Fibroblast of skin of right biceps (primary cell): ENCODE measurements at regions not wholly inside any gene's neighbourhood (a gene's known extent, or its start where the extent isn't known, plus 50 kb on each side); places are given as distances from the start of the nearest gene placed in this dataset.
"Not testable (repeated sequence)": the region's sequence is repeated elsewhere in the genome, so short reads cannot be mapped to it uniquely, and the experiment has no call there.

Experiments used
- DNase-seq: peaks from one replicate; pipeline ENCODE4 v3.0.0-alpha.2; 2013

- DNase-seq, result no peak
Observed at GRCh38 chr13:81591528-81592220, 1250.7 kb upstream of the SPRY2 start.

- DNase-seq, result no peak
Observed at GRCh38 chr13:81582381-81582780, 1241.5 kb upstream of the SPRY2 start.

- DNase-seq, result no peak
Observed at GRCh38 chr13:81577601-81578195, 1236.8 kb upstream of the SPRY2 start.

GRCh38 chr13:81568824-81569223 is 1227.9 kb upstream of the SPRY2 start:
- DNase-seq, result no peak

GRCh38 chr13:81565849-81566248 is 1224.9 kb upstream of the SPRY2 start:
- DNase-seq, result no peak

GRCh38 chr13:81563091-81563490 is 1222.2 kb upstream of the SPRY2 start:
- DNase-seq, result no peak

- DNase-seq, result no peak
Observed at GRCh38 chr13:81562598-81562997, 1221.7 kb upstream of the SPRY2 start.

- DNase-seq, result no peak
Observed at GRCh38 chr13:81551036-81551435, 1210.1 kb upstream of the SPRY2 start.

GRCh38 chr13:81546294-81546693 is 1205.4 kb upstream of the SPRY2 start:
- DNase-seq, result not testable (repeated sequence)

GRCh38 chr13:81540777-81541176 is 1199.9 kb upstream of the SPRY2 start:
- no peak for DNase-seq

GRCh38 chr13:81539643-81540150 is 1198.8 kb upstream of the SPRY2 start:
- no peak for DNase-seq

GRCh38 chr13:81498969-81499368 is 1158.0 kb upstream of the SPRY2 start:
- DNase-seq, result no peak

GRCh38 chr13:81493144-81493543 is 1152.2 kb upstream of the SPRY2 start:
- no peak for DNase-seq

- DNase-seq, result no peak
Observed at GRCh38 chr13:81492449-81492848, 1151.5 kb upstream of the SPRY2 start.

GRCh38 chr13:81488021-81488420 is 1147.1 kb upstream of the SPRY2 start:
- no peak for DNase-seq

GRCh38 chr13:81487151-81487550 is 1146.2 kb upstream of the SPRY2 start:
- DNase-seq, result no peak

- DNase-seq, result no peak
Observed at GRCh38 chr13:81480634-81481033, 1139.7 kb upstream of the SPRY2 start.

GRCh38 chr13:81473366-81473899 is 1132.5 kb upstream of the SPRY2 start:
- no peak for DNase-seq

- DNase-seq, result no peak
Observed at GRCh38 chr13:81458170-81458569, 1117.2 kb upstream of the SPRY2 start.

- DNase-seq, result no peak
Observed at GRCh38 chr13:81446441-81446840, 1105.5 kb upstream of the SPRY2 start.

- DNase-seq, result no peak
Observed at GRCh38 chr13:81442904-81443303, 1102.0 kb upstream of the SPRY2 start.

GRCh38 chr13:81425286-81425685 is 1084.4 kb upstream of the SPRY2 start:
- DNase-seq, result no peak

GRCh38 chr13:81409284-81409683 is 1068.4 kb upstream of the SPRY2 start:
- no peak for DNase-seq

- DNase-seq, result no peak
Observed at GRCh38 chr13:81408647-81409046, 1067.7 kb upstream of the SPRY2 start.
